Mucosa of gallbladder (tissue), 1 donor: ENCODE measurements at regions not wholly inside any gene's neighbourhood (a gene's known extent, or its start where the extent isn't known, plus 50 kb on each side); places are given as distances from the start of the nearest gene placed in this dataset.
"Not testable (repeated sequence)": the region's sequence is repeated elsewhere in the genome, so short reads cannot be mapped to it uniquely, and the experiment has no call there.

Source experiments
- DNase-seq: peaks from one replicate; pipeline ENCODE4 v3.0.0-alpha.2; 2020; ENCODE audit warnings: low spot score
- donor health status: DM: no; HTN: no; CAD: no.

DNA sequence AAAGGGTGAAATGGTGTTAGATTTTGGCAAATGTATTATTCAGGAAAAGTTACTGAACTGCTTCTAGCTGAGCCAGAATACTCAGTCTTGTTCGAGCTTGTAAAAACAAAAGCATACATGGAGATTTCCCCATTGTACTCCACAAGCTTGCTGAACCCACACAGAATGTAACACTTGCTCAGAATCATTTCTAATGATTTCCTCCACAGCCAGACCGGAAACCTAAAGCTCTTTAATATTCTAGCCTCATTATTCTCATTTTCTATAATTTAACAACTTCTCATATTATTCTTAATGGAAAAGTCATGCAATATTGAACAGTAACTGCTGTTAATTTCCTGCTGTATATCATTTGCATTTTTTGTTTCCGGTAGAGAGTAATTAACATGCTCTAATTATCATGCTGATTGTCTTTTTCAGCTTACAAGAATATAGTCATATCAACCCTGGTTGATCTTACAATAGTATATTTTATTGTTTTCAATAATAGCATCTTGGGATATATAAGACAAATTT, 1387.5 kb upstream of the EYS start:
- no peak for DNase-seq

DNA sequence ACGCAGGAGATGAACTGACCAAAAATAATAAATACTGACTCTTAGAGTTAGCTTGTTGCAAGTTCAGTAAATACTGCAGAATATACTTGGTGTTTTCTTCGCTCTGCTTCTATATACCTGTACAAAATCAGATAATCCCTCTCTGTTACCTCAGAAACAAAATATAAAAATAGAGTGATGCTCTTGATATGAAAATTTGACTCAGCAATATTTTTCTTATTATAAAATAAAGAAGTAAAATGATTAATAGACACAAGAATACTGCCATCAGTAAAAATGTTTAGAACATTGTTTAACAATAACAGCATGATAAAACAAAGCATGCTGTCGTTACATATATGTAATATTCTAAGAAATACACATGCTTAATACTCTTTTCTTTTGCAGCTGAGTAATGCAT, 1366.9 kb upstream of the EYS start:
- DNase-seq = no peak

DNA sequence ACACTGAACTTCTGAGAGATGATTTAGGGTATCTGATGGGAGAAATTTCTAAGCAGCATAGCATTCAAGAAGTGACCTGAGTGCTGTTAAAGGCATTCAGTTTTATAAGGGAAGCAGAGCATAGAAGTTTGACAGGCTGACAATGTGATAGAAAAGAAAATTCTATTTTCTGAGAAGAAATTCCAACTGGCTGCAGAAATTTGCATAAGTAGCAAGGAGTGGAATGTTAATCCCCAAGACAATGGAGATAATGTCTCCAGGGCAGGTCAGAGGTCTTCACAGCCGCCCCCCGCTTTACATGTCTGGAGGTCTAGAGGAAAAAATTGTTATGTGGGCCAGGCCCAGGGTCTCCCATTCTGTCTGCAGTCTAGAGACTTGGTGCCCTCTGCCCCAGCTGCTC, 1361.8 kb upstream of the EYS start:
- DNase-seq = no peak

DNA sequence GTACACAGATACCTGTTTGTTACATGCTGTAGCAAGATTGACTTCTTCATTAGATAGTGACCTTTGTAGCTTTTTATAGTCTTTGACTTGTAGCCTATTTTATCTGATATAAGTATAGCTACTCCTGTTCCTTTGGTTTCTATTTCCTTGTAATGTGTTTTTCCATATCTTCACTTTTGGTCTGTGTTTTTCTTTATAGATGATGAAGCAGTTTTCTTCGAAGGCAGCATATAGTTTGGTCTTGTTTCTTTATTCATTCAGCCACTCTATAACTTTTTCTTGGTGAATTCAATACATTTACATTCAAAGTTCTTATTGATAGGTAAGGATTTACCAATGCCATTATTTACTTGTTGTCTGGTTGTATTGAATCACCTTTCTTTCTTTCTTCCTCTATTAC, 1357.3 kb upstream of the EYS start:
- no peak for DNase-seq

DNA sequence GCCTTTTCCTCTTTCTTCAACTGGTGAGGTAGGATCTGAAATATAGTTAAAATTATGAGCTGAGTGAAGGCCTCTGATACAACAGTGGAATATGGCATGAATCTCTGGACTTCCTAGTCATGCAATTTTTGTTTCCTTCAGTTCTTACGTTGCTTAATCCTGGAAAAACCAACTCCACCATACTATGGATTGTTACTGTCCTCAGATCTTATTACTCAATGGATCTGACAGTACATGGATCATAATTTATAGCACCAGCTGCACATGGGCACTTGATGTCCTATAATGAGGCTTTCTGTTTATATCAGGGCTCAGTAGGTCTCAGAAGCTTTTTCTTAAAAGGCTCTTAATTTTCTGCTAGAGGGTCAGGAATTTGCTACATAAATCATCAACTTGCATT, 1341.0 kb upstream of the EYS start:
- DNase-seq = no peak

DNA sequence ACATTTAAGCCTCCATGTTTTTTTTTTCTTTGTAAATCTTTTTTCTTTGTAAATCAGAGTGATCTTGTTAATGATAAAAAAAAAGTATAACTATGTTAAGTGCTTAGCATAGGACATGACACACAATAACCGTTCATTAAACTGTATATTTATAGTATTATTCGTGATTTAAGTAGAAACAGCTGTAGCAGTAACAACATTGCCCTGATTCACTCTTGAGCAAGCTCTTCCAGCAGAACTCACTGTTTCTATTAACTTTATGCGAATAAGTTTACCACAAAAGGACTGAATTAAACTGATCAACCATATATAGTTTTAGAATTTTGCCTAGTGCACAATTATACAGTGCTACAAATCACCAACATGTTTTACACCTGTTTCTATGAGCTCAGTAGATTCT, 1338.0 kb upstream of the EYS start:
- no peak for DNase-seq

DNA sequence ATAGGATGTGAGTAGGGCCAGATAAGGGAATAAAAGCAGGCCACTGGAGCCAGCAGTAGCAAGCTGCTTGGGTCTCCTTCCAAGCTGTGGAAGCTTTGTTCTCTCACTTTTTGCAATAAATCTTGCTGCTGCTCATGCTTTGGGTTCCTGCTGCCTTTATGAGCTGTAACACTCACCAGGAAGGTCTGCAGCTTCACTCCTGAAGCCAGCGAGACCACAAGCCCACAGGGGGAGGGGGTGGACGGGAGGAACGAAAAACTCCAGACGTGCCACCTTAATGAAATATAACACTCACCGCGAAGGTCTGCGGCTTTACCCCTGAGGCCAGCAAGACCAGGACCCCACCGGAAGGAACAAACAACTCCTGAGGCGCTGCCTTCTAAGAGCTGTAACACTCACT, 1324.4 kb upstream of the EYS start:
- DNase-seq = no peak

DNA sequence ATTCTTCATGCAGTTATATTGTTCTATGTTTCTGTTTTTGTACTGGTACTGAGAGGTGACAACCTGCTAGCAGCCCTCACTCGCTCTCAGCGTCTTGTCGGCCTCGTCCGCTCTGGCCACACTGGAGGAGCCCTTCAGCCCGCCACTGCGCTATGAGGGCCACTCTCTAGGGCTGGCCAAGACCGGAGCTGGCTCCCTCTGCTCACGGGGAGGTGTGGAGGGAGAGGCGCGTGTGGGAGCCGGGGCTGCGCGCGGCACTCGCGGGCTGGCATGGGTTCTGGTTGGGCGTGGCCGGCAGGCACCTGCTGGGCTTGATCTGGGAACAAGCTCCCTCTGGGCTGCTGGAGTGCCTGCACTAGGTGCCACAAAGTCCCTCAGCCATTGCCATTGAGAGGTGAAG, 1323.8 kb upstream of the EYS start:
- no peak for DNase-seq

DNA sequence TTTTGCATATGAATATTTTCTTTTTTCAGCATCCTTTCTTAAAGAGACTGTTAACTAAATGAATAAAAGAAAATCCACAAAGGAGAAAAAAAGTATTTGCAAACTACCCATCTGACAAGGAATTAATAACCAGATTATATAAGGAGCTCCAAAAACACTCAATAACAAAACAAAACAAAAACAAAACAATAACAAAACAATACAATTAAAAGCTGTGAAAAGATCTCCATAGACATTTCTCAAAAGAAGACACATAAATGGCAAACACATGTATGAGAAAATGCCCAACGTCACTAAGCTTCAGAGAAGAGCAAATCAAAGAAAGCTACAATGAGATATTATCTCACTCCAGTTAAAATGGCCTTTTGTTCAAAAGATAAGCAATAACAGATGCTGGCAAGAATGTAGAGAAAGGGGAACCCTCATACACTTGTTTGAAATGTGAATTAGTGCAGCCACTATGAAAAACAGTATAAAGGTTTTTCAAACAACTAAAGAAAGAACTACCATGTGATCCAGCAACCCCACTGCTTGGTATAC, 1310.0 kb upstream of the EYS start:
- no peak for DNase-seq

DNA sequence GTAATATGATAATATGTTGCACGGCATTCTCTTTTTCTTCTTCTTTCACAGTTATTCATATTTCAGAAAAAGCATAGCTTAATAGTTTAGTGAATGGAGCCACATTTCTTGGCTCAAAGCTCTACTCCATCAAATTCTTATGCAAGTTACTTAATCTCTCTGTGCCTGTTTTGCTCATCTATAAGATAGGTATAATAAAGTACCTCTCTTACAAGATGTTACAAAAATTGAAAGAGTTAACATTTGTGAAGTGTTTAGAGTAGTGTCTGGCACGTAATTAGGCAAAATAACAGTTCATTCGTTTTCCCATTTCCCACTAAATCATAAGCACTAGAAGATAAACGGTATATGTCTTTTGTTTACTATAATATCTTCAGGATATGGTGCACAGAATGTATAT, 1304.4 kb upstream of the EYS start:
- DNase-seq = no peak

DNA sequence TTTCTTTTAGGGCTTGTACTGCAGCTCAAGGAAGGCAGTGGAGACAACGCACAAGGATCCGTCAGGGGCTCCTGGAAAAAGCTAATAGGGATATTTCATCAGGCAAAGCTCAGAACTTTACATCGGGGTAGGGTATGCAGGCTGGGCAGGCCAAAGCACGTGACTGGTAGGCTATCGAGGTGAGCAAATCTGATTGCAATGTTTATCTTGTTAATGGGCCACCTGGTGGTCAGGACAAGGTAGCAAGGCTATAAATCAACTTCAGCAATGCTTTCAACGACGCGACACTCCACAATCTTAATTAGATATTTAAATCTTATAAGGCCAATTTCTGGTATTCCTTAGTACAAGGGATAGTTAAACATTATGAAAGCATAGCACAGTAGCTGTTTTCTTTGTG, 1302.8 kb upstream of the EYS start:
- DNase-seq = no peak

DNA sequence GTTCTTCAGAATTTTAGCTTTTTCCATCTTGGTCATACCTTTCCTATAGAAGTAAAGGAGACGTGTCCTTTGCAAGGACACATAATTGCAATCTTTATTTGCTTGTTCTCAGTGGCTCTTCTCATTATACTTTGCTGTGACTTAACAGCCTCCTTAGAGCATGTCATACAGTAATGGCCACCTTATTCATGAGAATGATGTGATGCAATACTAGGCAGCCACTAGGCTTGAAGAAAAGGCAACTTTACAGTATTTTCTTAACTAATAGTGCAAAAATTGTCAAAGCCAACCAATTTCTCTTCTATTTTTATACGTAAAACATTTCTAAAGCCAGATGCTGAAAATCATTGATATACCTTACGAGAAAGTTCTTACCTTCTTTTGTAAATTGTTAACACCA, 1296.8 kb upstream of the EYS start:
- no peak for DNase-seq

DNA sequence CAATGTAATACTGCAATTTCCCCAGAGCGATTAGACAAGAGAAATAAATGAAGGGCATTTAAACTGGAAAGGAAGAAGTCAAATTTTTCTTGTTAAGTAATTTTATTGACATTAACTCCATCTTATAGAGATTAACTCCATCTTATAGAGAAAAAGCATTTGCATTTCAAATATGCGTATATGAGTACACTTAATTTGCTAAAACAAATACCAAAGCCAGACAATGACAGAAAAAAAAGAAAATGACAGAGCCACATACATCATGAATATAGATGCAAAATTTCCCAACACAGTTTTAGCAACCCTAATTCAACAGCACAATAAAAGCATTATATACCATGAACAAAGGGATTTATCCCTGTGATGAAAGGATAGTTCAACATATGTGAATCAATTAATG, 1293.1 kb upstream of the EYS start:
- no peak for DNase-seq

DNA sequence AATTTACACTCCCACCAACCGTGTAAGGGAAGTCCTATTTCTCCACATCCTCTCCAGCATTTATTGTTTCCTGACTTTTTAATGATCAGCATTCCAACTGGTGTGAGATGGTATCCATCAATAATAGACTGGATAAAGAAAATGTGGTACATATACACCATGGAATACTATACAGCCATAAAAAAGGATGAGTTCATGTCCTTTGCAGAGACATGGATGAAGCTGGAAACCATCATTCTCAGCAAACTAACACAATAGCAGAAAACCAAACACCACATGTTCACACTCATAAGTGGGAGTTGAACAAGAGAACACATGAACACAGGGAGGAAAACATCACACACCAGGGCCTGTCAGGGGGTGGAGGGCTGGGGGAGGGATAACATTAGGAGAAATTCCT, 1290.6 kb upstream of the EYS start:
- not testable (repeated sequence) for DNase-seq

DNA sequence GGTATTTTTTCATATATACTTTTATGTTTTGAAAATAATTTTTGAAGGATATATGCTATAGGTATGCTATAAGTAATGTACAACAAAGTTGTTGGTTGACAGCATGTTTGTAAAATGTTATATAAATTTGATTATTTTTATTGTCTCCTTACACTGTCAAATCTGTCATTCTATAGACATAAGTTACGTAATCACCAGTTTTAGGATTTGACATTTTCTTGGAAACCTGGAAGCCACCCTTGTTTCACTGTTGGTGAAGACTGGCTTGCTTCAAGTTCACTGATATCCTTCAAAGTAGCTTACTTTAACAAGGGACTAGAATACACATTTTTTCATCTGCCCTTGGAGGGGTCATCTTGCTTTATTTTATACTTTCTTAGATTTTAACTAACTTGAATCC, 1288.6 kb upstream of the EYS start:
- DNase-seq = no peak

DNA sequence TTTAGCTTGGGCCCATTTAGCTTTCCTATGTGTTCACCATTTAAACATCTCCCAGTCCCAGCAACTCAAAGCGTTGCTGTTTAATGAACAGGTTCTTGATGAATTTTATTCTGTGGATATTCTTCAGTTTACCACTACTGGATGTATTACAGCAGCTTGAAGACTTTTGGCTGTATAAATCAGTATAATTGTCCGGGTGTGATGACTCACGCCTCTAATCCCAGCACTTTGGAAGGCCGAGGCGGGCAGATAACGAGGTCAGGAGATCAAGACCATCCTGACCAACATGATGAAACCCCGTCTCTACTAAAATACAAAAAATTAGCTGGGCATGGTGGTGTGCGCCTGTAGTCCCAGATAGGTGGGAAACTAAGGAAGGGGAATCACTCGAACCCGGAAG, 1286.7 kb upstream of the EYS start:
- DNase-seq = not testable (repeated sequence)

DNA sequence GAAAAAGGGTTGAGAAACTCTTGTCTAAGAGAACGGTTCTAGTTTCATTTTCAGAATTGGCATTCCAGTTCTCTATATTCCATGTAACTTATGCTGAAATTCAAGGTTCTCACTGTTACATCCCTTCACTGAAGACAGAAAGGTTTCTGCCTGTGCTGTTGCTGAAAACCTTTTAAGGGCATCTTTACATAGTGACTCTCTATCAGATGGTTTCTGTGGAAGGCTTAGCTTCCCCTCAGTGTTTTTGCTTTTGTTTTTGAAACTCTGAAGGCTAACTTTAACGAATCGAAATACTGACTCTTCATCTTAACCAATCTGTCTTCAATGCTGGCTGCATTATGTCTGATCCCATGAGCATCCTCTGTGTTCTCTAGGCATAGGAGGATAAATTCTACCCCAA, 1286.2 kb upstream of the EYS start:
- no peak for DNase-seq

DNA sequence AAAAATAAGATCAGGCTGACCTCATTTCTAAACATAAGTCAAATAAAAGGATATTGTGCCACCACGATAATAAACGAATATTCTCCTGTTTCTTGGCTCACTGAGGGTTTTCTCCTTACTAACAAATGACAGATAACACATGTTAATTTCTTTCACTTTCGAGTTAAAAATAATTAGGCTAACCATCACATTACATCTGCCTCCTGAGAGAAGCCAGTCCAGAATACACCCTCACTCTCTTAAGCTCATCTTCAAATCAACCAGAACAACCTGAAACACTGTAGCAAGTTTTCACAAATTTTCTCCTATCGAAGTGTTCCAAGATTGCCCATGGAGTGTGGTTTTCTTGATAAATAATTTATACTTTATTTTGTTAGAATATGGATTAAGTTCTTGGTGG, 1285.6 kb upstream of the EYS start:
- DNase-seq = no peak

DNA sequence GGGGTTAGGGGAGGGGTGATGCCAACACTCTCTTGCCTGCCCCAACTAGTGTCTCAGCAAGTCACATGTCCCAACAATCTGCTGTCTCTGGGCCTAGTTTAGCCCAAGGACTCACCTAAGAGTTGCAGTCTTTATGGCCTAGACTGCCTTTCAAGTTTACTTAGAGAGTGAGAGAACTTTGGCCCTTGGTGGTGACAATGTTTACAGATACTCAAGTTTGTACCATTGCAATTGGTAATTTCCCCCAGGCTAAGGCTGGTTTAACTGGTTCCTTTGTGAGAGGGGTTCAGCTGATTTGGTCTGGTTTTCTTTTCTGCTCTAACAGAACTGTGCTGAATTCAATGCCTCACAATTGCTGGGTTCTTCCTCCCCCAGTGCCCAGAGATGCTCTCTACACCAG, 1279.9 kb upstream of the EYS start:
- no peak for DNase-seq

DNA sequence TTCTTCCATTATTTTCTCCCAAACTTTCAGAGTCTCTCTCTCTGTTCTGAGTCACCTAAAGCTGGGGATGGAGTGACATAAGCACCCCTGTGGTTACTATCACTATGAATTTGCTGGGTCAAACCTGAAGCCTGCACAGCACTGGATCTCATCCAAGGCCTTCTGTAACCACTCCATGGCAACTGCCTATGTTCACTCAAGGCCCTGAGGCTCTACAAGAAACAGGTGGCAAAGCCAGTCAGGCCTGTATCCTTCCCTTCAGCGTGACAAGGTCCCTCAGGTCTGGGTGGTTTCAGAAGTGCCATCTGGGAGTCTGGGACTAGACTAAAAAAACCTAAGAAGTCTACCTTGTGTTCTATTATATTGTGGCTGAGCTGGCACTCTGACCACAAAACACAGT, 1278.8 kb upstream of the EYS start:
- DNase-seq = no peak

DNA sequence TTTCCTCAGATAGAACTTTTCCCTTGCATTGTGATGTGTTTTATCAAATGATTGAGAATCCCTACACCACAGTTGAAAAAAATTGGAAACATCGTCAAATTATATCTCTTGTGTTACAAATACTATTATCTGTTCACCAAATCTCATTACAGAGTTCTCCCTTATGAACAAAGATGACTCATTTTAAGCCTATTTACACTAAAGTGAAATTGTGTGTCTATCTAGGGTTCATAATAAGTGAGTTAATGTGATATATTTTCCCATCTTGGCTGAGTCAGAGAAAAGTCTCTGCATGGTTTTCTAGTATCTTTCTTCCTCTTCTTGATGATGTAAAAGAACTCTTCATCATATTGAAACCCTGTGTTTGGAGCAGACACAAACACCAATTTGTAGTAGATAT, 1263.3 kb upstream of the EYS start:
- DNase-seq = no peak

DNA sequence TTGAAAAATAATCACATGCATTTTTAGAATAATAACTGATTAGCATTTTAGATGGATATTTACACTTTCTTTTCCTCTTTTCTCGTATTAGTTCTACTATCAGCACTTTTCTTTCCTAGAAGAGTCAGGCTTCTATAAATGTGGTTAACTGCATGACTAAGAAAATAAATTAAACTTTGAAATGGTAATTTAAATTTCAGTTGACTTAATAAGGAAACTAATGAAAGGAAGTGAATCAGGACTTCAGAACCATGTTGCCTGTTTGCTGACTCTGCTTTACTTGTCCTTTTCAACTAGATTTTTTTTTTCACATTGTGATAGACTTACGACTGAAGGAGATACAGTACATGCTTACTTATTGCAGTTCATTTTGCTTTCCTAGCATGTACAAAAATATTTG, 1258.2 kb upstream of the EYS start:
- no peak for DNase-seq

DNA sequence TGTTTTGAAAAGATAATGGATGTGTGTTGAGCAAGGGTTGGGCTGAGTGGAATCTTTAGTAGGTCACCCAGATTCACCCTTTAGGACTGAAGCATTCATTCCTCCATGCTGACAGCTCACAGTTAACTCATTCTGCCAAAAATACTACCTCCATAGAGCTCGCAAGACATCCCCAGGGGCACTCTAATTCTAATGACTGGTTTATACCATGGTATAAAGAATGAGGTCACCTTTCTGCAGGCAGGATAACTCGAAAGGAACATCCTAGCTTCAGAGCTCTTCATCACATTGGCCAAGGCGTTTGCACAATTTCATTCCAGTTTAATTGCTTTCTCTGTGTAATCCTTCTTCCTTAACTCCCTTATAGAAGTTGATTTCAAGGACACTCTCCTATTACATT, 1257.2 kb upstream of the EYS start:
- no peak for DNase-seq

DNA sequence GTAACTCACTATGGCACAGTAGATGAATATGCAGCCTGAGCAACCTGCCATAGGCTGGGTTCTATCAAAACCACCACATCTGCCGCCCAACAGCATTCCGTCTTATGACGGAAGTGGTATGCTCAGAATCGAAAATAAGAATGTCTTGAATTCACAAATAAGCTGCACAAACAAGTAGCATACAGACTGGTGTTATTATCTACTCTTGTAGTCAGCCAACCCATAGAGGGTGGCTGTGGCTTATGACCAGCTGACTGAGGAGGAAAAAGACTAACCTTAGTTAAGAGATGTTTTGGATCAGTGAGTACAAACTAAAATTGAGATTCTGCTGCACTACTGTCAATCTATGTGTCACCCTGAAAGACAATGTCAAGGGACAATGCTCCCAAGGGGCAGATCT, 1255.1 kb upstream of the EYS start:
- DNase-seq = no peak

DNA sequence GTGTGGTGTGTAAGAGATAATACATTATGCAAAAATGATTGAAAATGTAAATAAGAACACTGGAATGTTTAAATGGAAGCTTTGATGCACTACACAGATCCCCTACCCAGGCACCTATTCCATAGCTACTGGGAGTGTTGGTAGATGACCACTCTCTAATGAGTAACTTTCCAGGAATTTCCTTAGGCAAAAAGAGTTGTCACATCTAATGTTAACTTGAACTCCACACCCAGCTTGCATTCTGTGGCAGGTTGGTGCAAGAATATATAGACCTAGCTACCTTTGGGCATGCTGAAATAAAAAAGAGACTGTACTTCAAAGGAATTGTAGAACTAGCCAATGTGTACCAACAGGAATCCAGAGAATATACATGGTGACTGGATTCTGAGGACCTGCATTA, 1254.2 kb upstream of the EYS start:
- DNase-seq = no peak
